ENCODE measurements at regions not wholly inside any gene's neighbourhood (a gene's known extent, or its start where the extent isn't known, plus 50 kb on each side); places are given as distances from the start of the nearest gene placed in this dataset.

DNA sequence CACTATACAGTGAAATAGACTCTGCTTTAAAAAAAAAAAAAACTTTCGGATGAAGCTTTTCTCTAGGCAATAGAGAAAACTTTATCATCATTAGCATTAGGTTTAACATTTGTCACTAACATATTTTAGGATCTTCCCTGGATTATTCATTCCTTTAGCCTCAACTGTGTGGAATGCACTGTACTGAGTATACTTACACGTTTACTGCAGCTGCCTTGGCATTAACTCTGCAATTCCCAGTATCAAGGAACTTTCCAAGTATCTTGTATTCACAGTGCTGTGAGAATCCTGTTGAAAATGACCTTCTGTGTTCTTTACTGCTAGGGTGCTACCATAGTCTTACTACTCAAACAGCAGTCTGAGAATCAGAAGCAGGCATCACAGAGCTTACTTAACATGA, 328.2 kb upstream of the COL3A1 start:
- POLR2A ChIA-PET (ENCODE audit: low non-redundant PET), result no interaction called here
- H3K4me1 ChIP-seq (ENCODE audit: insufficient read depth, low read length, poor library complexity, severe bottlenecking), result no peaks in the 10 kb centered on the region
- BruUV-seq (replicated peaks), result no TSS peak
- TF ChIP-seq, protein P1, sequence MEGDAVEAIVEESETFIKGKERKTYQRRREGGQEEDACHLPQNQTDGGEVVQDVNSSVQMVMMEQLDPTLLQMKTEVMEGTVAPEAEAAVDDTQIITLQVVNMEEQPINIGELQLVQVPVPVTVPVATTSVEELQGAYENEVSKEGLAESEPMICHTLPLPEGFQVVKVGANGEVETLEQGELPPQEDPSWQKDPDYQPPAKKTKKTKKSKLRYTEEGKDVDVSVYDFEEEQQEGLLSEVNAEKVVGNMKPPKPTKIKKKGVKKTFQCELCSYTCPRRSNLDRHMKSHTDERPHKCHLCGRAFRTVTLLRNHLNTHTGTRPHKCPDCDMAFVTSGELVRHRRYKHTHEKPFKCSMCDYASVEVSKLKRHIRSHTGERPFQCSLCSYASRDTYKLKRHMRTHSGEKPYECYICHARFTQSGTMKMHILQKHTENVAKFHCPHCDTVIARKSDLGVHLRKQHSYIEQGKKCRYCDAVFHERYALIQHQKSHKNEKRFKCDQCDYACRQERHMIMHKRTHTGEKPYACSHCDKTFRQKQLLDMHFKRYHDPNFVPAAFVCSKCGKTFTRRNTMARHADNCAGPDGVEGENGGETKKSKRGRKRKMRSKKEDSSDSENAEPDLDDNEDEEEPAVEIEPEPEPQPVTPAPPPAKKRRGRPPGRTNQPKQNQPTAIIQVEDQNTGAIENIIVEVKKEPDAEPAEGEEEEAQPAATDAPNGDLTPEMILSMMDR (conservative IDR thresholded peaks at IDR 0.05; ENCODE audit: low read depth, low read length), result no peak
- TF ChIP-seq EZH2 (IDR thresholded peaks at IDR 0.05; ENCODE audit: borderline replicate concordance, low read depth, low read length, poor library complexity, severe bottlenecking), result no peak
- no peak overlapping the region for H3K27ac ChIP-seq (ENCODE audit: low read depth, low read length, poor library complexity, severe bottlenecking)
- peaks cover 4% of the 10 kb centered on the region for H3K9me3 ChIP-seq (ENCODE audit: low read depth, low read length, poor library complexity, severe bottlenecking)
- no peak overlapping the region for H3K4me3 ChIP-seq (ENCODE audit: low read depth, low read length, poor library complexity, severe bottlenecking)
- intact Hi-C loops (cut with micrococcal nuclease; ENCODE audit: unreplicated experiment), result no loop called here
- H3K27me3 ChIP-seq (replicated peaks; ENCODE audit: insufficient read depth, low read depth, low read length, poor library complexity), result no peaks in the 10 kb centered on the region
- CTCF ChIA-PET, result no interaction called here
- DNase-seq (ENCODE audit: low spot score), result no peak
- no peaks in the 10 kb centered on the region for H3K36me3 ChIP-seq (ENCODE audit: insufficient read depth, low read length, poor library complexity, severe bottlenecking)

DNA sequence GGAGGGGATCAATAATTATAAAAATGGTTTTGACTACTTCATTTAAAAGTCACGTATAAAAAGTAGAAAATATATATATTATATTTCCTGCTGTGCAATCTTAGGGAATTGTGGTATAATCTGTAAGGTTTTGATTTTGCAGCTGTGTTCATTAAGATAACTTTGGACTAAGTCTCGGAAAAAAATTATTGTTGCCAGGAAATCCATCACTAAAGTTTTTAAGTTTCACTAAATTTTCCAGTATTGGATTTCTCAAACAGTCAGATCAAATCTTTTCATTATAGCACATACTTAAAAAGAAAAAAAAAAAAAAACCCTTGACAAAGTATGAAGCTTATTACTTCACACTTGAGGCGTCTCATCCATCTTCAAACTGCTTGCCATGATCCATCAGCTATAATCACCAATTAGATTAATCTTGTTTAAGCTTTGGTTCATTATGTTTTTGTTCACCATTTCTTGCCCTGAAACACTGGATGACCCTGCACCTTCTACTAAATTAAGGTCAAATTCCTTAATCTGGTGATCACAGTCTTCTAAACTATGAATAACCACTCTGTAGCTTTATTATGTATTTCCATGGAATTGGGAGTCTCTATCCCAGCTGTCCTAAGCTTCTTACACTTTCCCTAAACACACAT, 326.6 kb upstream of the COL3A1 start:
- Histone ChIP-seq H3K4me3 (ENCODE audit: low read depth, low read length, poor library complexity, severe bottlenecking) (no peak overlapping the region), H3K27ac (ENCODE audit: low read depth, low read length, poor library complexity, severe bottlenecking) (no peak overlapping the region), H3K27me3 (replicated peaks; ENCODE audit: insufficient read depth, low read depth, low read length, poor library complexity) (no peaks in the 10 kb centered on the region), H3K9me3 (ENCODE audit: low read depth, low read length, poor library complexity, severe bottlenecking) (peaks cover 4% of the 10 kb centered on the region), H3K36me3 (ENCODE audit: insufficient read depth, low read length, poor library complexity, severe bottlenecking) (no peaks in the 10 kb centered on the region), H3K4me1 (ENCODE audit: insufficient read depth, low read length, poor library complexity, severe bottlenecking) (no peaks in the 10 kb centered on the region)
- BruUV-seq (replicated peaks), result no TSS peak
- intact Hi-C loops (cut with micrococcal nuclease; ENCODE audit: unreplicated experiment), result no loop called here
- TF ChIP-seq EZH2 (IDR thresholded peaks at IDR 0.05; ENCODE audit: borderline replicate concordance, low read depth, low read length, poor library complexity, severe bottlenecking), result no peak
- TF ChIP-seq, protein P1 (conservative IDR thresholded peaks at IDR 0.05; ENCODE audit: low read depth, low read length), result no peak
- CTCF ChIA-PET, result no interaction called here
- no peak for DNase-seq (ENCODE audit: low spot score)
- POLR2A ChIA-PET (ENCODE audit: low non-redundant PET), result no interaction called here

DNA sequence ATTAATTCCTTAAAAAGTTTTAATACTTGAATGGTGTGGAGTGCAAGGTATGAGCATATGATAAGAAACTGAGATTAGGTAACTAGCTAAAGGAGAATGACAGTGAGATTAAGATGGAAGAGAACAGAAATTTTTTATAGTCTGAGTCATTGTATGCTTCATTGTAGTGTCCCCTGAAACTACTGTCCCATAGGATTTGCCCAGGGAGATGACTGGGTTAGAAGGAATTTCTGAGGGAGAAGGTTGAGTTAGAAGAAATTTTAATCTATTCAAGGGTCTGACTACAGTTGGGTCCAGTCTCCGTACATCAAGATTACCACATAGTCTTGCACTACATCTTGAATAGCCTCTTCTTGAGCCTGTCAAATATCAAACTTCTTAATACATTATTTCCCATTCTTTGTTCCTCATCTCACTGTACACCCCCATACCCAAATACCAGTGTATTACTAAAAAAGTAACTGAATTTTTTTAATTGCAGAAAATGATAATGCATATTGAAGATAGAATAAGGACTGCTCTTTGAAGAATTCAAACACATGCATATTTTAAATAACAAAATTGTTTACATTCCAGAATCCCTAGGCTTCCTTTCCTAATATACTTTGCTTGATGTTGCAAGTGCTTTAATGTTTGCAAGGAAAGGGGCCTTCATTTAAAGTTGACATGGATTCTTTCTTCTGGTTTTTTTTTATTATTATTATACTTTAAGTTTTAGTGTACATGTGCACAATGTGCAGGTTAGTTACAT, 314.3 kb upstream of the COL3A1 start:
- intact Hi-C loops (cut with micrococcal nuclease; ENCODE audit: unreplicated experiment), result no loop called here
- H3K9me3 ChIP-seq (ENCODE audit: low read depth, low read length, poor library complexity, severe bottlenecking), result no peaks in the 10 kb centered on the region
- POLR2A ChIA-PET (ENCODE audit: low non-redundant PET), result no interaction called here
- no peaks in the 10 kb centered on the region for H3K27me3 ChIP-seq (replicated peaks; ENCODE audit: insufficient read depth, low read depth, low read length, poor library complexity)
- DNase-seq (ENCODE audit: low spot score), result peak; percentile 64
- H3K4me1 ChIP-seq (ENCODE audit: insufficient read depth, low read length, poor library complexity, severe bottlenecking), result no peaks in the 10 kb centered on the region
- H3K4me3 ChIP-seq (ENCODE audit: low read depth, low read length, poor library complexity, severe bottlenecking), result no peak overlapping the region
- BruUV-seq (replicated peaks), result no TSS peak
- CTCF ChIA-PET, result no interaction called here
- no peaks in the 10 kb centered on the region for H3K36me3 ChIP-seq (ENCODE audit: insufficient read depth, low read length, poor library complexity, severe bottlenecking)
- no peak overlapping the region for H3K27ac ChIP-seq (ENCODE audit: low read depth, low read length, poor library complexity, severe bottlenecking)
- no peak for TF ChIP-seq EZH2 (IDR thresholded peaks at IDR 0.05; ENCODE audit: borderline replicate concordance, low read depth, low read length, poor library complexity, severe bottlenecking)

Measured in A673 (cell line).